ENCODE measurements at regions not wholly inside any gene's neighbourhood (a gene's known extent, or its start where the extent isn't known, plus 50 kb on each side); places are given as distances from the start of the nearest gene placed in this dataset.

GRCh38 chr13:47478985-47479384 lies 522.1 kb downstream of the SUCLA2 start:
- no peaks in the 10 kb centered on the region for H3K4me1 Mint-ChIP-seq
- H3K27me3 Mint-ChIP-seq: no peaks in the 10 kb centered on the region
- no peak overlapping the region for H3K27ac Mint-ChIP-seq
- H3K36me3 Mint-ChIP-seq (ENCODE audit: low read depth): no peaks in the 10 kb centered on the region
- intact Hi-C loops (cut with micrococcal nuclease): no loop called here
- DNase-seq: no peak
- H3K9me3 Mint-ChIP-seq: no peaks in the 10 kb centered on the region
- H3K4me3 Mint-ChIP-seq: no peak overlapping the region

GRCh38 chr13:47475441-47475948 lies 525.6 kb downstream of the SUCLA2 start:
- intact Hi-C loops (cut with micrococcal nuclease): no loop called here
- Mint-ChIP-seq H3K4me1 (no peaks in the 10 kb centered on the region), H3K27ac (no peak overlapping the region), H3K27me3 (no peaks in the 10 kb centered on the region), H3K36me3 (ENCODE audit: low read depth) (no peaks in the 10 kb centered on the region), H3K9me3 (no peaks in the 10 kb centered on the region), H3K4me3 (no peak overlapping the region)
- no peak for DNase-seq

GRCh38 chr13:47474839-47475238 lies 526.2 kb downstream of the SUCLA2 start:
- Mint-ChIP-seq H3K9me3 (no peaks in the 10 kb centered on the region), H3K4me3 (no peak overlapping the region), H3K36me3 (ENCODE audit: low read depth) (no peaks in the 10 kb centered on the region), H3K4me1 (no peaks in the 10 kb centered on the region), H3K27ac (no peak overlapping the region), H3K27me3 (no peaks in the 10 kb centered on the region)
- intact Hi-C loops (cut with micrococcal nuclease): no loop called here
- DNase-seq: no peak

- intact Hi-C loops (cut with micrococcal nuclease): no loop called here
- no peaks in the 10 kb centered on the region for H3K27me3 Mint-ChIP-seq
Measured at GRCh38 chr13:47474326-47474725, 526.7 kb downstream of the SUCLA2 start.

GRCh38 chr13:47472516-47472915 lies 528.6 kb downstream of the SUCLA2 start:
- H3K36me3 Mint-ChIP-seq (ENCODE audit: low read depth): no peaks in the 10 kb centered on the region

More at GRCh38 chr13:47474326-47474725, 526.7 kb downstream of the SUCLA2 start:
- DNase-seq: no peak
- Mint-ChIP-seq H3K9me3 (peaks cover under 1% of the 10 kb centered on the region), H3K4me3 (no peak overlapping the region), H3K27ac (no peak overlapping the region), H3K36me3 (ENCODE audit: low read depth) (no peaks in the 10 kb centered on the region), H3K4me1 (no peaks in the 10 kb centered on the region)

GRCh38 chr13:47463726-47464125 lies 537.3 kb downstream of the SUCLA2 start:
- H3K4me1 Mint-ChIP-seq: no peaks in the 10 kb centered on the region

More at GRCh38 chr13:47472516-47472915, 528.6 kb downstream of the SUCLA2 start:
- Mint-ChIP-seq H3K27me3 (no peaks in the 10 kb centered on the region), H3K9me3 (peaks cover 11% of the 10 kb centered on the region), H3K4me1 (no peaks in the 10 kb centered on the region), H3K27ac (no peak overlapping the region), H3K4me3 (no peak overlapping the region)
- intact Hi-C loops (cut with micrococcal nuclease): no loop called here
- DNase-seq: no peak

GRCh38 chr13:47463002-47463401 lies 538.1 kb downstream of the SUCLA2 start:
- DNase-seq: no peak
- Mint-ChIP-seq H3K27ac (no peak overlapping the region), H3K9me3 (peaks cover 11% of the 10 kb centered on the region), H3K4me3 (no peak overlapping the region), H3K36me3 (ENCODE audit: low read depth) (no peaks in the 10 kb centered on the region), H3K4me1 (no peaks in the 10 kb centered on the region), H3K27me3 (no peaks in the 10 kb centered on the region)
- intact Hi-C loops (cut with micrococcal nuclease): no loop called here

More at GRCh38 chr13:47463726-47464125, 537.3 kb downstream of the SUCLA2 start:
- Mint-ChIP-seq H3K9me3 (peaks cover 16% of the 10 kb centered on the region), H3K36me3 (ENCODE audit: low read depth) (no peaks in the 10 kb centered on the region), H3K27ac (no peak overlapping the region), H3K27me3 (no peaks in the 10 kb centered on the region), H3K4me3 (no peak overlapping the region)
- DNase-seq: no peak
- intact Hi-C loops (cut with micrococcal nuclease): no loop called here

GRCh38 chr13:47461816-47462215 lies 539.3 kb downstream of the SUCLA2 start:
- DNase-seq: no peak
- no peaks in the 10 kb centered on the region for H3K36me3 Mint-ChIP-seq (ENCODE audit: low read depth)
- no peak overlapping the region for H3K4me3 Mint-ChIP-seq
- no peaks in the 10 kb centered on the region for H3K4me1 Mint-ChIP-seq
- intact Hi-C loops (cut with micrococcal nuclease): no loop called here
- H3K9me3 Mint-ChIP-seq: peaks cover 6% of the 10 kb centered on the region
- H3K27ac Mint-ChIP-seq: no peak overlapping the region
- no peaks in the 10 kb centered on the region for H3K27me3 Mint-ChIP-seq

GRCh38 chr13:47459512-47459911 lies 541.6 kb downstream of the SUCLA2 start:
- Mint-ChIP-seq H3K36me3 (ENCODE audit: low read depth) (no peaks in the 10 kb centered on the region), H3K27me3 (no peaks in the 10 kb centered on the region), H3K4me3 (no peak overlapping the region), H3K9me3 (no peaks in the 10 kb centered on the region), H3K27ac (no peak overlapping the region), H3K4me1 (no peaks in the 10 kb centered on the region)
- intact Hi-C loops (cut with micrococcal nuclease): no loop called here
- DNase-seq: no peak

GRCh38 chr13:47457626-47458025 lies 543.4 kb downstream of the SUCLA2 start:
- H3K4me3 Mint-ChIP-seq: no peak overlapping the region
- DNase-seq: no peak
- no peak overlapping the region for H3K27ac Mint-ChIP-seq
- no peaks in the 10 kb centered on the region for H3K9me3 Mint-ChIP-seq
- no peaks in the 10 kb centered on the region for H3K4me1 Mint-ChIP-seq
- H3K36me3 Mint-ChIP-seq (ENCODE audit: low read depth): no peaks in the 10 kb centered on the region
- H3K27me3 Mint-ChIP-seq: no peaks in the 10 kb centered on the region
- intact Hi-C loops (cut with micrococcal nuclease): no loop called here

GRCh38 chr13:47455626-47456025 lies 545.4 kb downstream of the SUCLA2 start:
- H3K27me3 Mint-ChIP-seq: no peaks in the 10 kb centered on the region
- no peak for DNase-seq
- no peaks in the 10 kb centered on the region for H3K9me3 Mint-ChIP-seq
- intact Hi-C loops (cut with micrococcal nuclease): no loop called here
- no peaks in the 10 kb centered on the region for H3K4me1 Mint-ChIP-seq
- H3K4me3 Mint-ChIP-seq: no peak overlapping the region
- no peak overlapping the region for H3K27ac Mint-ChIP-seq
- H3K36me3 Mint-ChIP-seq (ENCODE audit: low read depth): no peaks in the 10 kb centered on the region

- DNase-seq: no peak
- Mint-ChIP-seq H3K36me3 (ENCODE audit: low read depth) (no peaks in the 10 kb centered on the region), H3K4me3 (no peak overlapping the region), H3K27me3 (no peaks in the 10 kb centered on the region), H3K27ac (no peak overlapping the region), H3K4me1 (no peaks in the 10 kb centered on the region), H3K9me3 (no peaks in the 10 kb centered on the region)
- intact Hi-C loops (cut with micrococcal nuclease): no loop called here
Measured at GRCh38 chr13:47454986-47455385, 546.1 kb downstream of the SUCLA2 start.

GRCh38 chr13:47437406-47437805 lies 540.6 kb upstream of the HTR2A start:
- no peak for DNase-seq
- H3K27ac Mint-ChIP-seq: no peak overlapping the region
- intact Hi-C loops (cut with micrococcal nuclease): no loop called here
- H3K27me3 Mint-ChIP-seq: no peaks in the 10 kb centered on the region
- no peak overlapping the region for H3K4me3 Mint-ChIP-seq
- H3K4me1 Mint-ChIP-seq: no peaks in the 10 kb centered on the region
- H3K9me3 Mint-ChIP-seq: peaks cover 3% of the 10 kb centered on the region
- H3K36me3 Mint-ChIP-seq (ENCODE audit: low read depth): no peaks in the 10 kb centered on the region

GRCh38 chr13:47433461-47434005 lies 536.7 kb upstream of the HTR2A start:
- Mint-ChIP-seq H3K27ac (no peak overlapping the region), H3K4me3 (no peak overlapping the region), H3K9me3 (peaks cover 3% of the 10 kb centered on the region), H3K36me3 (ENCODE audit: low read depth) (no peaks in the 10 kb centered on the region), H3K27me3 (no peaks in the 10 kb centered on the region), H3K4me1 (no peaks in the 10 kb centered on the region)
- intact Hi-C loops (cut with micrococcal nuclease): no loop called here
- no peak for DNase-seq

Measured in activated CD4-positive, alpha-beta T cell treated with anti-CD3 and anti-CD28 coated beads, Interleukin-2, amount 10 ng/mL, durations not matched to agents 24 days and 14 days (primary cell).